HK-2 (cell line): ENCODE measurements at regions not wholly inside any gene's neighbourhood (a gene's known extent, or its start where the extent isn't known, plus 50 kb on each side); places are given as distances from the start of the nearest gene placed in this dataset.
A peak's percentile ranks its signal among the peaks of the same experiment; 100 is the strongest.

Source experiments
- DNase-seq: peaks from one replicate; pipeline ENCODE4 v3.0.0-alpha.2; 2018; ENCODE audit not compliant: unreplicated experiment

- no peak for DNase-seq
These were observed 91.7 kb upstream of the TGIF1 start for GRCh38 chr18:3358310-3358709.

- DNase-seq, result no peak
These were observed 89.8 kb upstream of the TGIF1 start for GRCh38 chr18:3360211-3360610.

GRCh38 chr18:3367491-3368091 lies 82.4 kb upstream of the TGIF1 start:
- DNase-seq, result no peak

- no peak for DNase-seq
These were observed 81.8 kb upstream of the TGIF1 start for GRCh38 chr18:3368193-3368592.

- DNase-seq, result no peak
These were observed 70.3 kb upstream of the TGIF1 start for GRCh38 chr18:3379685-3380084.

DNA sequence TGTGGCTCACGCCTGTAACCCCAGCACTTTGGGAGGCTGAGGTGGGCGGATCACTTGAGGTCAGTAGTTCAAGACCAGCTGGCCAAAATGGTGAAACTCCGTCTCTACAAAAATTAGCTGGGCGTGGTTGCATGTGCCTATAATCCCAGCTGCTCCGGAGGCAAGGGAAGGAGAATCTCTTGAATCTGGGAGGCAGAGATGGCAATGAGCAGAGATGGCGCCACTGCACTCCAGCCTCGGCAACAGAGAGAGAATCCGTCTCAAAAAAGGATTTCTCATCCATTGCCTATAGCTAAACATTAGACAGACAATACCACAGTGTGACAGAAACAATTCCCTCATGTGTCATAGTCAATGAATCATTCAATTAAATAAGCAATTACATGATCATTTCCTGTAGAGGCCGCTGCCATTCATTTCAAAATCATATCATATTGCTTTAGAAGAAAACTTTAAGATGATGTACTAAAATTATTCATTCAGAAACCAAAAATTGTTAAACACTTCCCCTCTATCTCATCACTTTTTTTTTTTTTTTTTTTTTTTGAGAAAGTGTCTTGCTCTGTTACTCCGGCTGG lies 69.5 kb upstream of the TGIF1 start:
- peak; percentile 37 for DNase-seq

GRCh38 chr18:3383381-3383915 lies 66.5 kb upstream of the TGIF1 start:
- no peak for DNase-seq

- no peak for DNase-seq
These were observed 65.1 kb upstream of the TGIF1 start for GRCh38 chr18:3384664-3385563.

GRCh38 chr18:3388323-3388722 lies 61.6 kb upstream of the TGIF1 start:
- no peak for DNase-seq

GRCh38 chr18:3388980-3389379 lies 61.0 kb upstream of the TGIF1 start:
- no peak for DNase-seq

- no peak for DNase-seq
These were observed 60.0 kb upstream of the TGIF1 start for GRCh38 chr18:3389977-3390376.

GRCh38 chr18:3391704-3392466 lies 58.1 kb upstream of the TGIF1 start:
- no peak for DNase-seq

DNA sequence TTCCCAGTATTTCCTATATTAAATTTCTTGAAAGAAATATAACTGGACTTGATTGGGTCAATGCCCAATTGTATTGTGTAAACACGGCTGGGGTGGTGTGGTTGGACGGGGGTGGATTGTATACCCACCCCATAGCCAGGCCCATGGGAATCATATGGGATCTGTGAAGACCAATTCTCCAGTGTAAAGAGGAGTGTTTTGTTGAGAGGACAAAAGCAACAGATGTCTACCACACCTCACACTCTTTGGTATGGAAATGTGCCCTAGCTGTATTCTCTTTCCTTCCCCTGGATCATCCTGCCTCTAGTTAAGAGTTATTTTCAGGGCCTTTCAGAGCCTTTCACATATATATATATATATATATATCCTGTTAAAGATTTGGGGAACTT lies 57.5 kb upstream of the TGIF1 start:
- DNase-seq, result no peak

DNA sequence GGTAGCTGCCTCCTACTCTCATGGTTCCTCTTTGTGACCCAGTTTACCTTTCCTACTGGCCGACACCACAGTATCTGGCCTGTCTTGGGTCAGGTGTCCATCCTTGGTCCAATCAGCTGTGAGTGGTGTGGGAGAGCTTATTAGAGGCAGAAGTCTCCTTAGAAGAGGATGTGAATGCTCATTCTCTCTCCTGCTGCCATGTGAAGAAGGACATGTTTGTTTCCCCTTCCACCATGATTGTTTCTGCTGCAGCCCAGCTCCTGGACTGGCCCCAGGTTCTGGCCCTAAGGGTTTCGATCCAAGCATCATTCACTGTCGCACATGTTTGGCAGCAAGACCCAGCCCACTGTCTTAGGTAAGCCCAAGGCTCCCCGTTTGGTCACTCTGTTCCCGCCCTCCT lies 55.3 kb upstream of the TGIF1 start:
- no peak for DNase-seq

DNA sequence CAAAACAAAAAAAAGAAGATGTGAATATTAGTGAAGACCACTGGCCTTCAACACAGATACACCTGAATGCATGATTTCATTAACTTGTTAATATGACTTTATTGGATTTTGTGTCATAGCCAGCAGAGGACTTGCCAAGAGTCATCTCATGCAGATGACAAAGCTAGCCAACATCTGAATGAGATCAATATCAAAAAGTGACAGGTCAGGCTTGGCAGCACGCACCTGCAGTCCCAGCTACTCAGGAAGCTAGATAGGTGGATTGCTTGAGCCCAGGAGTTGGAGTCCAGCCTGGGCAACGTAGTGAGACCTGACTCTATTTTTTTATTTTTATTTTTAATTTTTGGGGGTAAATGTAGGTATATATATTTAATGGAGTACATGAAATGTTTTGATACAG lies 54.5 kb upstream of the TGIF1 start:
- no peak for DNase-seq

- DNase-seq, result no peak
These were observed 52.8 kb upstream of the TGIF1 start for GRCh38 chr18:3397031-3397750.

DNA sequence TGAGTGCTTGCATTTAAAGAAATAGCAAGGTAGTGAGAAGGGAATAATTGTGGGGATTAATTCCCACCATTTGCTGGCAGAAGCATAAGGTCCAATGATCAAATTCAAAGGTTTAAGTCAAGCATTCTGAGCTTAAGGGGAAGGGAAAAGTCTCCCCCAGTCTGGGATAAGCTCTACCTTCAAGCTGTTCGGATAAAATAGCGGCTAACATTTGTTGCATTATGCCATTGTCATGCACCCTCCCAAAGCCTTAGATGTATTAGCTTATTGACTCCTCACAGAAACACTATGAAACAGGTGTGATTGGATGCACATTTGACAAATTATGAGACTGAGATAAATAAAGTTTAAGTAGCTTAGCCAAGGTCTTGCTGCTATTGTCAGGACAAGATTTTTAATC lies 52.2 kb upstream of the TGIF1 start:
- DNase-seq, result no peak
